Neuronal stem cell (in vitro differentiated cells): ENCODE measurements at regions not wholly inside any gene's neighbourhood (a gene's known extent, or its start where the extent isn't known, plus 50 kb on each side); places are given as distances from the start of the nearest gene placed in this dataset.

Experiments used
- DNase-seq: peaks from one replicate; pipeline ENCODE4 v3.0.0-alpha.2; 2013; ENCODE audit warnings: low spot score
- H2AFZ ChIP-seq: one replicate; pipeline ENCODE4 v1.6.1; 2013; ENCODE audit warnings: mild to moderate bottlenecking, low read length, inconsistent platforms
- H2AK5ac ChIP-seq: 2 replicates; pipeline ENCODE4 v1.6.1; 2013; ENCODE audit warnings: low read depth, mild to moderate bottlenecking, inconsistent platforms, low read length, moderate library complexity, mixed read lengths
- H2BK120ac ChIP-seq: 2 replicates; pipeline ENCODE4 v1.6.1; 2013; ENCODE audit warnings: low read depth, mild to moderate bottlenecking, inconsistent platforms, low read length, moderate library complexity, mixed read lengths
- H2BK12ac ChIP-seq: one replicate; pipeline ENCODE4 v1.6.1; 2013; ENCODE audit warnings: low read length, inconsistent platforms
- H2BK15ac ChIP-seq: 2 replicates; pipeline ENCODE4 v1.6.1; 2013; ENCODE audit warnings: mild to moderate bottlenecking, low read length, inconsistent platforms, mixed read lengths
- H2BK5ac ChIP-seq: one replicate; pipeline ENCODE4 v1.6.1; 2013; ENCODE audit warnings: inconsistent platforms, mild to moderate bottlenecking, low read length, moderate library complexity
- H3K14ac ChIP-seq: one replicate; pipeline ENCODE4 v1.6.1; 2013; ENCODE audit warnings: low read length, inconsistent platforms
- H3K18ac ChIP-seq: 2 replicates; pipeline ENCODE4 v1.6.1; 2013; ENCODE audit warnings: low read length, inconsistent platforms
- H3K23ac ChIP-seq: 2 replicates; pipeline ENCODE4 v1.6.1; 2013; ENCODE audit warnings: low read depth, mild to moderate bottlenecking, mixed read lengths, low read length, inconsistent platforms; ENCODE audit not compliant: poor library complexity
- H3K27ac ChIP-seq: replicated peaks from 3 replicates; pipeline ENCODE4 v1.5.1; 2013; ENCODE audit warnings: low read length, inconsistent platforms
- H3K27me3 ChIP-seq, 3 experiments: 2 replicates each; pipeline ENCODE4 v1.6.1; 2013; ENCODE audit warnings: low read length in 3 of 3, mild to moderate bottlenecking in 2 of 3, inconsistent platforms in 1 of 3, low read depth in 1 of 3, mixed read lengths in 1 of 3, moderate library complexity in 1 of 3; ENCODE audit not compliant: control insufficient read depth in 3 of 3, insufficient read depth in 3 of 3
- H3K36me3 ChIP-seq, 2 donors: replicated peaks in 1 of 2; 2 replicates each; pipeline ENCODE4 v1.6.1; 2013; ENCODE audit warnings: low read length in 2 of 2; ENCODE audit not compliant: control insufficient read depth in 2 of 2, insufficient read depth in 2 of 2
- H3K4ac ChIP-seq: 2 replicates; pipeline ENCODE4 v1.6.1; 2013; ENCODE audit warnings: inconsistent platforms, mild to moderate bottlenecking, low read length, moderate library complexity
- H3K4me1 ChIP-seq, 2 donors: 1 replicate in 1 of 2; 2 replicates in 1 of 2; pipeline ENCODE4 v1.6.1; 2013; ENCODE audit warnings: low read length in 2 of 2, low read depth in 1 of 2; ENCODE audit not compliant: control insufficient read depth in 2 of 2, insufficient read depth in 1 of 2
- H3K4me2 ChIP-seq: one replicate; pipeline ENCODE4 v1.6.1; 2013; ENCODE audit warnings: mild to moderate bottlenecking, low read length, inconsistent platforms; ENCODE audit not compliant: insufficient read depth, poor library complexity, severe bottlenecking
- H3K4me3 ChIP-seq, 2 donors: 2 replicates each; pipeline ENCODE4 v1.5.1; 2013; ENCODE audit warnings: low read length in 2 of 2, mild to moderate bottlenecking in 2 of 2, inconsistent platforms in 1 of 2, moderate library complexity in 1 of 2
- H3K79me1 ChIP-seq: one replicate; pipeline ENCODE4 v1.6.1; 2013; ENCODE audit warnings: low read depth, mild to moderate bottlenecking, inconsistent platforms, low read length, moderate library complexity
- H3K9ac ChIP-seq: one replicate; pipeline ENCODE4 v1.6.1; 2013; ENCODE audit warnings: mild to moderate bottlenecking, low read depth, low read length, inconsistent platforms; ENCODE audit not compliant: poor library complexity
- H3K9me3 ChIP-seq, 2 donors: replicated peaks in 1 of 2; 2 replicates each; pipeline versions ENCODE3 to v1.6.1; 2013; ENCODE audit warnings: low read length in 2 of 2, mild to moderate bottlenecking in 2 of 2, inconsistent platforms in 1 of 2, low read depth in 1 of 2, mixed read lengths in 1 of 2, moderate library complexity in 1 of 2; ENCODE audit not compliant: control insufficient read depth in 2 of 2, insufficient read depth in 1 of 2
- H4K8ac ChIP-seq: one replicate; pipeline ENCODE4 v1.6.1; 2013; ENCODE audit warnings: low read depth, mild to moderate bottlenecking, inconsistent platforms, low read length, moderate library complexity
- H4K91ac ChIP-seq: one replicate; pipeline ENCODE4 v1.6.1; 2013; ENCODE audit warnings: low read length, low read depth, mild to moderate bottlenecking, inconsistent platforms; ENCODE audit not compliant: poor library complexity
- WGBS, 2 donors: extraction: QIAGEN DNeasy Blood & Tissue Kit; methylation state at CpG; one replicate each; pipeline ENCODE4 v1.1.7; 2013; ENCODE audit warnings: missing lambda C conversion rate in 2 of 2, mixed read lengths in 1 of 2; ENCODE audit not compliant: insufficient read length in 2 of 2, insufficient replicate concordance in 1 of 2; ENCODE audit errors: extremely low coverage in 2 of 2; 5-methylcytosine and 5-hydroxymethylcytosine counted together

DNA sequence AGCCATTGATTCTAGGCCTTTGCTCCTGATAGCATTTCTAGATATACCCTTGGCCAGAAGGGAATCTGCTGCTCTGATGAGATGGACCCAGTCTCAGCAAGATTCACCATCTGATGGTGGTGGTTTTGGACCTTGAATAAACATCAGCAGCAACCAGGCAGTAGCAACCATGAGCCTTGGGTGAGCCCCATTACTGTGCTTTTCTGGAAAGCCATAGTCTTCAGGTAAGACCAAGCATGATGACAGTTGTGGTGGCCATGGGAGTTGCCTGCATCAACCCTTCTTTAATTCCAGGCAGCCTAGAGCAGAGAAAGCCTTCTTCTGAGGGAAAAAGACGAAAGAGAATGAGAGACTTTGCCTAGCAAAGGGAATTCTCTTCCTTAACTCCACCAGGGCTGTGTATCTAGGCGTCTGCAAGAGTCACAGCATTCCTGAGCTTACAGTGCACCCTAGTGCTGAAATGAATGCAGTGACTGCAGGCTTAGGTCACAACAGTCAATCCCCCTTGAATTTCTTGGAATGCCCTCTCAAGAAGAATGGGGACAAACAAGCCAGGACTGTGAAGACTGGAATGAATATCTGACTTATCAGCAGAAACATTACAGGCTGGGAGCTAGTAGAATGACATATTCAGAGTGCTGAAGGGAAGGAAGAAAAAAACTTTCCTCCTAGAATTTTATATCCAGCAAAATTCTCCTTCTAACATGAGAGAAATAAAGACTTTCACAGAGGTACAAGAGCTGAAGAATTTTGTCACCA lies 942.4 kb upstream of the PCDH20 start:
- H2BK120ac ChIP-seq, result no peak overlapping the region
- no peak overlapping the region for H3K18ac ChIP-seq
- H3K4me3 ChIP-seq, result no peak overlapping the region
- H3K79me1 ChIP-seq, result no peaks in the 10 kb centered on the region
- H4K8ac ChIP-seq, result no peak overlapping the region
- H3K23ac ChIP-seq, result no peak overlapping the region
- H3K14ac ChIP-seq, result no peak overlapping the region
- H4K91ac ChIP-seq, result no peak overlapping the region
- H3K4me2 ChIP-seq, result no peak overlapping the region
- H3K27ac ChIP-seq, result no peak overlapping the region
- H3K9me3 ChIP-seq, result no peaks in the 10 kb centered on the region
- no peak overlapping the region for H2BK12ac ChIP-seq
- H3K4ac ChIP-seq, result no peak overlapping the region
- no peak overlapping the region for H3K9ac ChIP-seq
- H2AFZ ChIP-seq, result peak overlapping the region; percentile 87
- no peak overlapping the region for H2BK5ac ChIP-seq
- WGBS, 2 donors, result no CpG with 5 or more reads among the region's 2 CpGs
- H3K4me1 ChIP-seq, result peaks cover 0 to 2% of the 10 kb centered on the region in 2 donors
- H3K36me3 ChIP-seq, result no peaks in the 10 kb centered on the region
- peak; percentile 77 for DNase-seq
- H2BK15ac ChIP-seq, result no peak overlapping the region
- H2AK5ac ChIP-seq, result no peak overlapping the region
- no peaks in the 10 kb centered on the region for H3K27me3 ChIP-seq

DNA sequence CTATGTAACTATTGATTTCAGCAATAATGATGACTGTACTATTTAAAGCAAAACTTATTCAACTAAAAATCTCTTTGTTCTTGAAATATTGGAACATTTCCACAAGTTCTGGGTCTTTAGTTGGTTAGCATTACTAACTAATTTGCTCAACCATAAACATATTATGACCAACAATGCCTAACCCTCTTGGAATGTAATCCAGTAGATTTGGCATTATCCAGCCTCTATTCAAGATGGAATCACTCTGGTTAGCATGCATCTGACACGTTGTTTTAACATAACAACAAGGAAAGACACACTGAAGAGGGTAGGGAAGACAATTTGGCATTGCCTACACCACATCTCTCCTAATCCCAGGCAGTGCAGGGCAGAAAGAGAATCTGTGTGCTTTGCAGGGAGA lies 941.3 kb upstream of the PCDH20 start:
- no peak overlapping the region for H2BK12ac ChIP-seq
- WGBS, 2 donors, result no CpG with 5 or more reads among the region's 1 CpG
- H3K79me1 ChIP-seq, result no peaks in the 10 kb centered on the region
- H3K27me3 ChIP-seq, result no peaks in the 10 kb centered on the region
- H2BK5ac ChIP-seq, result no peak overlapping the region
- H3K9me3 ChIP-seq, result no peaks in the 10 kb centered on the region
- no peak overlapping the region for H3K14ac ChIP-seq
- H2BK15ac ChIP-seq, result no peak overlapping the region
- peaks cover 0 to 2% of the 10 kb centered on the region in 2 donors for H3K4me1 ChIP-seq
- H3K36me3 ChIP-seq, result no peaks in the 10 kb centered on the region
- H3K23ac ChIP-seq, result no peak overlapping the region
- peak overlapping the region; percentile 64 for H2AFZ ChIP-seq
- no peak overlapping the region for H4K91ac ChIP-seq
- no peak overlapping the region for H3K4ac ChIP-seq
- no peak overlapping the region for H3K18ac ChIP-seq
- no peak overlapping the region for H2AK5ac ChIP-seq
- no peak overlapping the region for H3K27ac ChIP-seq
- H3K4me3 ChIP-seq, result no peak overlapping the region
- no peak overlapping the region for H3K4me2 ChIP-seq
- no peak overlapping the region for H4K8ac ChIP-seq
- H2BK120ac ChIP-seq, result no peak overlapping the region
- H3K9ac ChIP-seq, result no peak overlapping the region
- no peak for DNase-seq

DNA sequence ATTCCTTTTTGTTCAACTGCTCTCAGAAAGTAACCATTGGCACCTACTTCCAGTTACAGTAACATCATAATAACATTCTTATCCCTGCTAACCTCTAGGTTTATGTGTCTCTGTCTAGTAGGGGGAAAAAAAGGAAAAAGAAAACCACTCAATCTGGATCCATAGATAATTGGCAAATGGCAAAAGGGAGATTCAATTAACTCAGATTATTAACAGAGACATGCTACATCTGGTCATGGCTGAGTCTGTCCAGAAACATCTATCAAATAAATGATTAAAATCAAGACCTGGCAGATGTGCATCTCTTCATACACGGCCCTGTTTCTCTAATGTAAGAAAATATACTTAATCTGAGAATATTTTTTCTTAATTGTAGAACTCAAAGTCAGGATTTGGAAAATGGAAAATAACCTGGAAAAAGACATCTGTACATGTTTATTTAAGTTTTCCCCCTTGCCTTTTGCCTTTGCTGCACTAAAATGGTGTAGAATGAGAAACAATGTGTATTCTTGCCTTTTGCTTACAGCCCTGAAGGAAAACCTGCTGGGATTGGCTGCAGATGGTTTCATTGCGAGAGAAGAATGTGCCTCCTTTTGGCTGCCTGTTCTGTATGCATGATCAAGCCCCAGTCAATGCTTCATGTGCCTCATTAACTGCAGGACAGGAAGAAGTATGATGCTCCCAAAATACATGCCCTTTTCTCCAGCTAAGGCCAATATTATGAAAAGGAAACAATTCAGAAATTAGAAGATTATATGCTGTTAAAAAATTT lies 921.6 kb upstream of the PCDH20 start:
- Histone ChIP-seq H3K27ac (no peak overlapping the region), H3K4me1 (peaks cover 0 to 6% of the 10 kb centered on the region in 2 donors), H3K27me3 (no peaks in the 10 kb centered on the region), H3K4ac (no peak overlapping the region), H3K14ac (no peak overlapping the region), H3K4me3 (no peak overlapping the region), H2BK15ac (no peak overlapping the region), H2AFZ (peak overlapping the region; percentile 74), H2AK5ac (no peak overlapping the region), H2BK120ac (no peak overlapping the region), H4K91ac (no peak overlapping the region), H3K23ac (no peak overlapping the region), H2BK12ac (no peak overlapping the region), H3K18ac (no peak overlapping the region), H3K9me3 (no peaks in the 10 kb centered on the region), H3K4me2 (no peak overlapping the region), H2BK5ac (no peak overlapping the region), H3K36me3 (no peaks in the 10 kb centered on the region), H3K79me1 (no peaks in the 10 kb centered on the region), H3K9ac (no peak overlapping the region), H4K8ac (no peak overlapping the region)
- no CpG with 5 or more reads among the region's 2 CpGs for WGBS, 2 donors
- peak; percentile 26 for DNase-seq

DNA sequence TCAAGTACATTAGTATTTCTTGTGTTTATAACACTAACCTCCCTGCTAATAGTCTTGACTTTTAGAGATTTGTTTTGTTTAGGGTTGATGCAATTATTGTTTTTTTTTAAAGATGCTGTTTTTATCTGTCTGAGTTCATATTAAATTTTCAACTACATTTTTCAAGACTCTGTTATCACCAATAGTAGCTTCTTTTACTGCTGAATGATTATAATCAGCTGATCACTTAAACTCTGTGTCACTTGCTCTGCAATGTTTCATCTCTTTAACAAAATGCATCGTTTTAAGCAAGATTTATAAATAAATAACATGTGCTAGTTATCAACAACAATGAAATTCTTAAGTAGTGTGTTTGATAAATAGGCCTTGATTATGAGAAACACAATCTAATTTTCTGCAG lies 920.9 kb upstream of the PCDH20 start:
- Histone ChIP-seq H3K23ac (no peak overlapping the region), H3K9me3 (no peaks in the 10 kb centered on the region), H3K4me2 (no peak overlapping the region), H2BK120ac (no peak overlapping the region), H2BK5ac (no peak overlapping the region), H3K36me3 (no peaks in the 10 kb centered on the region), H3K4me1 (peaks cover 0 to 6% of the 10 kb centered on the region in 2 donors), H2BK12ac (no peak overlapping the region), H2AK5ac (no peak overlapping the region), H2BK15ac (no peak overlapping the region), H3K27me3 (no peaks in the 10 kb centered on the region), H4K91ac (no peak overlapping the region), H3K79me1 (no peaks in the 10 kb centered on the region), H3K18ac (no peak overlapping the region), H4K8ac (no peak overlapping the region), H3K9ac (no peak overlapping the region), H3K14ac (no peak overlapping the region), H2AFZ (peak overlapping the region; percentile 74), H3K4ac (no peak overlapping the region), H3K27ac (no peak overlapping the region), H3K4me3 (no peak overlapping the region)
- no CpG with 5 or more reads among the region's 1 CpG for WGBS, 2 donors
- DNase-seq, result no peak
